A673 (cell line): ENCODE measurements at regions not wholly inside any gene's neighbourhood (a gene's known extent, or its start where the extent isn't known, plus 50 kb on each side); places are given as distances from the start of the nearest gene placed in this dataset.

ENCODE experiments used
- CTCF ChIP-seq: fragments of 300-800, 200-600 bp; sonication (generic); conservative IDR thresholded peaks from 2 replicates; pipeline ENCODE4 v1.5.1; 2017; ENCODE audit warnings: low read depth, mild to moderate bottlenecking, antibody characterized with exemption, low read length, moderate library complexity, mixed read lengths
- EZH2 ChIP-seq: fragments of 200-600 bp; sonication (generic); IDR thresholded peaks from 2 replicates; pipeline ENCODE4 v1.6.1; 2017; ENCODE audit warnings: borderline replicate concordance, low read depth, mild to moderate bottlenecking, mixed read lengths, antibody characterized with exemption, low read length; ENCODE audit not compliant: poor library complexity, severe bottlenecking

- TF ChIP-seq CTCF (no peak), EZH2 (no peak)
Measured at GRCh38 chrX:137915466-137915865, 349.5 kb downstream of the ZIC3 start.
